ENCODE measurements at regions not wholly inside any gene's neighbourhood (a gene's known extent, or its start where the extent isn't known, plus 50 kb on each side); places are given as distances from the start of the nearest gene placed in this dataset.

DNA sequence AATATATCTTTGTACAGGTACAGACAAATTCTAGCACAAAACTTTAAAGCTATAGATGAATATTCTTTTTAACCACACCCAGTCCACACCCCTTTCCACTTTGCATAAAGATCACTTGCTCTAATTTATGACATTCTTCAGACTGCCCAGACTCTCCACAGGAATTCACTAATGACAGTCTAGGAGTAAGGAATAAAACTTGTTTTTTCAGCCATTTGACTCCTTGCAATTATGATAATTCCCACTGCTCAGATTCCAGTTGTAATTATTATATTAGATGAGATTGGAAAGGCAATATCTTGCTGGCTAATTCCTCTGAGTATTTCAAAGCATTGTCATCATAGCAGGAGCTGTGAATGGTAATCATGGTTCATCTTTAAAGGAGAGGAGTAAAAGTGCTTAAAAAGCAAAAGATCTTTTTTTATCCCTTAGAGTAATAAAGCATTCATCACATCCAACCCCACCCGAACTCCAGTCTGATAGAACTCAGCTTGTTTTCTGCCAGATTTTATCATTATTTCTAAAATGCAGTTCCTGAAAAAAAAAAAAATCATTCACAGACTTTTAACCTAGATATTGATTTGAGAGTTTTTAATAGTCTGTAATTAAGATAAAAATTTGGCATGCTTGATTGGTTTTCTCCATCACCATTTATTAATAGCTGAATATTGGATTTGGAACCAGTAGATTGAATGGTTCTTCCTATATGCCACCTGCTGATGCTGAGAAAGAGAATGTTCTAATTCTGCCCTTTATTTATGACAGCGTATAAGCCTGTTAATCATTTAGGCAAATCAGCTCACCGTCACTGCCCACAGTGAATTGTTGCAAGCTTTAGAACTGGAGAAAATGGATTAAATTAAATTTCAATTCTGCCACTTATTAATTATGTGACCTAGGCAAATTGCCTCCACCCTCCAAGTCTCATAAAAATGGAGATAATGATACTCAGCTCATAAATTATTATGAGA lies 93.9 kb upstream of the RASSF8 start:
- H3K4me1 Mint-ChIP-seq, result no peaks in the 10 kb centered on the region
- H3K27me3 Mint-ChIP-seq (ENCODE audit: low read depth), result no peaks in the 10 kb centered on the region
- H3K27ac Mint-ChIP-seq, result no peak overlapping the region
- no peaks in the 10 kb centered on the region for H3K36me3 Mint-ChIP-seq (ENCODE audit: low read depth)
- H3K9me3 Mint-ChIP-seq, result peaks cover 12% of the 10 kb centered on the region
- TF ChIP-seq, protein P1, sequence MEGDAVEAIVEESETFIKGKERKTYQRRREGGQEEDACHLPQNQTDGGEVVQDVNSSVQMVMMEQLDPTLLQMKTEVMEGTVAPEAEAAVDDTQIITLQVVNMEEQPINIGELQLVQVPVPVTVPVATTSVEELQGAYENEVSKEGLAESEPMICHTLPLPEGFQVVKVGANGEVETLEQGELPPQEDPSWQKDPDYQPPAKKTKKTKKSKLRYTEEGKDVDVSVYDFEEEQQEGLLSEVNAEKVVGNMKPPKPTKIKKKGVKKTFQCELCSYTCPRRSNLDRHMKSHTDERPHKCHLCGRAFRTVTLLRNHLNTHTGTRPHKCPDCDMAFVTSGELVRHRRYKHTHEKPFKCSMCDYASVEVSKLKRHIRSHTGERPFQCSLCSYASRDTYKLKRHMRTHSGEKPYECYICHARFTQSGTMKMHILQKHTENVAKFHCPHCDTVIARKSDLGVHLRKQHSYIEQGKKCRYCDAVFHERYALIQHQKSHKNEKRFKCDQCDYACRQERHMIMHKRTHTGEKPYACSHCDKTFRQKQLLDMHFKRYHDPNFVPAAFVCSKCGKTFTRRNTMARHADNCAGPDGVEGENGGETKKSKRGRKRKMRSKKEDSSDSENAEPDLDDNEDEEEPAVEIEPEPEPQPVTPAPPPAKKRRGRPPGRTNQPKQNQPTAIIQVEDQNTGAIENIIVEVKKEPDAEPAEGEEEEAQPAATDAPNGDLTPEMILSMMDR (IDR thresholded peaks at IDR 0.05; ENCODE audit: unreplicated experiment in 3 of 3), result no peak
- no peak overlapping the region for H3K4me3 Mint-ChIP-seq

DNA sequence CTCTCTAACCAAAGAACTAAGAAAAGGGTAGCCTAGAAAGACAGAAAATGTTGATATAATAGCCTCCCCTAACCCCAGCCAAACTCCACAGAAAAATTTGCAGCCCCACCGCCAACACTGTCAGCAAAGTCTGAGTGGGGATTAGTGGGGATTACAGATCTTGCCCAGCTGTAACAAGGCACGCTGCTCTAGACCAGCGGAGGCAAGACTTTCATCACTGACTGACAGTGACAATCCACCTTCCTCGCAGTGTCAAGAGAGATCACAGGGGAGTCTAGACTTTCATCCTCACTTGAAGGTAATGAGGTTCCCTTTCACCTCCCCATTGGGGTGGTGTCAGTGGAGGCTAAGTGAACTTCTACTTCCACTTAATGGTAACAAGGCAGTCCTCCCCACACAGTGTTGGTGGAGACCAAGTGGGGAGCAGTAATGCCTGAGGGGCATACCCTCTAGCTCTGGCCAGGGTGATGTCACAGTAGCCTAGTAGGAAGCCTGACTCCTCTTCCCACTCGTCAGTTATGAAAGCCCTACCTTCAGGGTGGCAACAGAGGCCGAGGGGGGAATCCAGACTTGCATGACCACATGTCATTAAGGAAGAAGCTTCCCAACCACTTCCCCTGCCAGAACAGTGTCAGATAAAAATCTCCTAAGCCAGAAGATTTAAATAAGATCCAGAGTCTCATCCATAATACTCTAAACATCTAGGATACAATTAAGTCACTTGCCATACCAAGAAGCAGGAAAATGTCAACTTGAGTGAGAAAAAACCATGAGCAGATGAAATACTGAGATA lies 91.7 kb upstream of the RASSF8 start:
- H3K27me3 Mint-ChIP-seq (ENCODE audit: low read depth), result no peaks in the 10 kb centered on the region
- TF ChIP-seq, protein P1 (IDR thresholded peaks at IDR 0.05; ENCODE audit: unreplicated experiment in 3 of 3), result no peak
- H3K9me3 Mint-ChIP-seq, result peaks cover 15% of the 10 kb centered on the region
- H3K4me3 Mint-ChIP-seq, result no peak overlapping the region
- H3K4me1 Mint-ChIP-seq, result no peaks in the 10 kb centered on the region
- H3K36me3 Mint-ChIP-seq (ENCODE audit: low read depth), result no peaks in the 10 kb centered on the region
- H3K27ac Mint-ChIP-seq, result no peak overlapping the region

DNA sequence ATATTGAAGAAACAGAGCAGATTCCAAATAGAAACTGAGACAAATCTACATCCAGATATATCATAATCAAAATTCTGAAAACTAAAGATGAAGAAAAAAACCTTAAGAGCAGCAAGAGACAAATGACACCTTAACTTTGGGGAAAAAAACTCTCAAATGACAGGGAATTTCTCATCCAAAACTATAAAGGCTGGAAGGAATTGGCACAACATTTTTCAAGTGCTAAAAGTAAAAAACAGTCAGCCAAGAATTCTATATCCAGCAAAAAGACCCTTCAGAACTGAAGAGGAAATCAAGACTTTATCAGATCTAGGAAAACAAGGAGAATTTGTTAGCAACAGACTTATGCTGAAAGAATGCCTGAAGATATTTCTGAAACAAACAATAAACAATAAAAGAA lies 90.3 kb upstream of the RASSF8 start:
- no peak overlapping the region for H3K27ac Mint-ChIP-seq

DNA sequence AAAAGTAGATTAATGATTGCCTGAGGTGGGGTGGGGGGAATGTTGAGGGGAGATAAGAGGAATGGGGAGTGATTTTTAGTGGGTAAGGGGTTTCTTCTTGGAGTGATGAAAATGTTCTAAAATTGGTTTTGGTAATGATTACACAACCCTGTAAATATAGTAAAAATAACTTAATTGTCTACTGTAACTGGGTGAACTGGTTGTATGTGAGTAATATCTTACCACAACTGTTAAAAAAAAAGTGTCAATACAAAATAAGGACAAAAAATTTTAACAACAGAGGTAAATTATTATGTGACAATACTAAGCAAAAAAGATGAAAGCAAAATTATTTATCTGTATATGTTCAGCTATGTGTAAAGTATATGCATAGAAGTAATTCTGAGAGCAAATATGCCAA lies 86.3 kb upstream of the RASSF8 start:
- Mint-ChIP-seq H3K27me3 (ENCODE audit: low read depth) (no peaks in the 10 kb centered on the region), H3K4me3 (no peak overlapping the region), H3K27ac (no peak overlapping the region), H3K9me3 (peaks cover 9% of the 10 kb centered on the region), H3K36me3 (ENCODE audit: low read depth) (no peaks in the 10 kb centered on the region), H3K4me1 (no peaks in the 10 kb centered on the region)
- TF ChIP-seq, protein P1 (IDR thresholded peaks at IDR 0.05; ENCODE audit: unreplicated experiment in 3 of 3), result no peak

More for the DNA sequence above, 90.3 kb upstream of the RASSF8 start:
- TF ChIP-seq, protein P1 (IDR thresholded peaks at IDR 0.05; ENCODE audit: unreplicated experiment in 3 of 3), result no peak
- Mint-ChIP-seq H3K4me1 (no peaks in the 10 kb centered on the region), H3K4me3 (no peak overlapping the region), H3K36me3 (ENCODE audit: low read depth) (no peaks in the 10 kb centered on the region), H3K27me3 (ENCODE audit: low read depth) (no peaks in the 10 kb centered on the region), H3K9me3 (peaks cover 15% of the 10 kb centered on the region)

DNA sequence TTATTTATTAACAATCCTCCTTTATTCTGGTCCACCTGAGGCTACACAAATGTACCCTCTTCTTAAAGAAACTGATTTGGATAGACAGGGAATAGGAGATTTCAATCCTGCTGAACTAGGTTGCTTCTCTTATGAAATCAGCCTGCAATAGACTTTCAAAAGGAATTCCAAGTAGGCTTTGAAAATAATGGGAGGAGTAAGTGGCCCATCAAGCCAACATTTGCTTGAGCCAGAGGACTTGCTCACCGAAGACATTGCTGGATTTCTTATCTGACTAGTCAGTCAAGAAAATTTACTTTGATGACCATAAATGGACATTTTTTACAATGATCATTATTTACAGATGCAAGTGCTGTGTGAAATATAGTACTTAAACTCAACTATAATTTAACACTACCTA lies 82.8 kb upstream of the RASSF8 start:
- Mint-ChIP-seq H3K36me3 (ENCODE audit: low read depth) (no peaks in the 10 kb centered on the region), H3K4me3 (no peak overlapping the region), H3K9me3 (peaks cover 5% of the 10 kb centered on the region), H3K4me1 (no peaks in the 10 kb centered on the region), H3K27ac (no peak overlapping the region), H3K27me3 (ENCODE audit: low read depth) (no peaks in the 10 kb centered on the region)
- TF ChIP-seq, protein P1 (IDR thresholded peaks at IDR 0.05; ENCODE audit: unreplicated experiment in 3 of 3), result no peak
